ENCODE measurements at regions not wholly inside any gene's neighbourhood (a gene's known extent, or its start where the extent isn't known, plus 50 kb on each side); places are given as distances from the start of the nearest gene placed in this dataset.

DNA sequence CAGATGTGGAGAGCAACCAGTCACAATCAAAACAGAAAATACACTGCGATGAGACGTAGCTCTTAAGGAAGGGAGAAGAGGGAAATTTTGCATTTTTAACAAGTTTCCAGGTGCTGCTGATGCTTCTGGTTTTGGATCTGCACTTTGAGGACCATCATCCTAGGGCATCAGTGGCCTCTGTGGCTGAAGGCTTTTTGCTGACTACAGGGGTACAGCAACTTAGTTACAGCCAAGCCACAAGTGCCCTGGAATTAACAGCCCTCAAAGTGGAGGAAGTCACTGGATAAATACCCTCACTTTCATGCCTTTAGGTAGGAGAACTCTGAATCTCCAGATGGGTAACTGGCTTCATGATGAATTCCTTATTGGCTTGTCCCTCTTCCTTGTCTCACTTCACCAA lies 700.9 kb downstream of the TMEM182 start:
- TF ChIP-seq, protein P1, sequence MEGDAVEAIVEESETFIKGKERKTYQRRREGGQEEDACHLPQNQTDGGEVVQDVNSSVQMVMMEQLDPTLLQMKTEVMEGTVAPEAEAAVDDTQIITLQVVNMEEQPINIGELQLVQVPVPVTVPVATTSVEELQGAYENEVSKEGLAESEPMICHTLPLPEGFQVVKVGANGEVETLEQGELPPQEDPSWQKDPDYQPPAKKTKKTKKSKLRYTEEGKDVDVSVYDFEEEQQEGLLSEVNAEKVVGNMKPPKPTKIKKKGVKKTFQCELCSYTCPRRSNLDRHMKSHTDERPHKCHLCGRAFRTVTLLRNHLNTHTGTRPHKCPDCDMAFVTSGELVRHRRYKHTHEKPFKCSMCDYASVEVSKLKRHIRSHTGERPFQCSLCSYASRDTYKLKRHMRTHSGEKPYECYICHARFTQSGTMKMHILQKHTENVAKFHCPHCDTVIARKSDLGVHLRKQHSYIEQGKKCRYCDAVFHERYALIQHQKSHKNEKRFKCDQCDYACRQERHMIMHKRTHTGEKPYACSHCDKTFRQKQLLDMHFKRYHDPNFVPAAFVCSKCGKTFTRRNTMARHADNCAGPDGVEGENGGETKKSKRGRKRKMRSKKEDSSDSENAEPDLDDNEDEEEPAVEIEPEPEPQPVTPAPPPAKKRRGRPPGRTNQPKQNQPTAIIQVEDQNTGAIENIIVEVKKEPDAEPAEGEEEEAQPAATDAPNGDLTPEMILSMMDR (conservative IDR thresholded peaks at IDR 0.05; ENCODE audit: low read length): no peak
- no peak for TF ChIP-seq EZH2phosphoT487 (IDR thresholded peaks at IDR 0.05; ENCODE audit: borderline replicate concordance)
